ENCODE measurements at regions not wholly inside any gene's neighbourhood (a gene's known extent, or its start where the extent isn't known, plus 50 kb on each side); places are given as distances from the start of the nearest gene placed in this dataset.

GRCh38 chr1:105138458-105138893, 1388.8 kb downstream of the AMY1C start:
- no peak for DNase-seq (ENCODE audit: low read depth)
- no peak for TF ChIP-seq CTCF (conservative IDR thresholded peaks at IDR 0.05; ENCODE audit: low read depth, low read length)
- no peak overlapping the region for H3K4me3 ChIP-seq (ENCODE audit: low read depth, low read length)

GRCh38 chr1:105172788-105173187, 1423.1 kb downstream of the AMY1C start:
- TF ChIP-seq CTCF (conservative IDR thresholded peaks at IDR 0.05; ENCODE audit: low read depth, low read length): no peak
- no peak for DNase-seq (ENCODE audit: low read depth)
- no peak overlapping the region for H3K4me3 ChIP-seq (ENCODE audit: low read depth, low read length)

- H3K4me3 ChIP-seq (ENCODE audit: low read depth, low read length): no peak overlapping the region
- no peak for DNase-seq (ENCODE audit: low read depth)
- TF ChIP-seq CTCF (conservative IDR thresholded peaks at IDR 0.05; ENCODE audit: low read depth, low read length): no peak
These were observed 1431.1 kb downstream of the AMY1C start for GRCh38 chr1:105180789-105181188.

- no peak for DNase-seq (ENCODE audit: low read depth)
- no peak overlapping the region for H3K4me3 ChIP-seq (ENCODE audit: low read depth, low read length)
- no peak for TF ChIP-seq CTCF (conservative IDR thresholded peaks at IDR 0.05; ENCODE audit: low read depth, low read length)
These were observed 1455.2 kb downstream of the AMY1C start for GRCh38 chr1:105204836-105205371.

GRCh38 chr1:105208581-105208980, 1458.9 kb downstream of the AMY1C start:
- no peak for TF ChIP-seq CTCF (conservative IDR thresholded peaks at IDR 0.05; ENCODE audit: low read depth, low read length)
- no peak overlapping the region for H3K4me3 ChIP-seq (ENCODE audit: low read depth, low read length)

GRCh38 chr1:105210747-105211146, 1461.0 kb downstream of the AMY1C start:
- no peak overlapping the region for H3K4me3 ChIP-seq (ENCODE audit: low read depth, low read length)
- no peak for TF ChIP-seq CTCF (conservative IDR thresholded peaks at IDR 0.05; ENCODE audit: low read depth, low read length)
- no peak for DNase-seq (ENCODE audit: low read depth)

More at GRCh38 chr1:105208581-105208980, 1458.9 kb downstream of the AMY1C start:
- DNase-seq (ENCODE audit: low read depth): no peak

GRCh38 chr1:105231378-105231777, 1481.7 kb downstream of the AMY1C start:
- no peak overlapping the region for H3K4me3 ChIP-seq (ENCODE audit: low read depth, low read length)
- TF ChIP-seq CTCF (conservative IDR thresholded peaks at IDR 0.05; ENCODE audit: low read depth, low read length): no peak
- DNase-seq (ENCODE audit: low read depth): no peak

All from choroid plexus epithelial cell (primary cell).